H9 (cell line): ENCODE measurements at regions not wholly inside any gene's neighbourhood (a gene's known extent, or its start where the extent isn't known, plus 50 kb on each side); places are given as distances from the start of the nearest gene placed in this dataset.

ENCODE experiments used
- DNase-seq: peaks from one replicate; pipeline ENCODE4 v3.0.0-alpha.2; 2017
- H2AFZ ChIP-seq: one replicate; pipeline ENCODE4 v1.6.1; 2013; ENCODE audit warnings: mild to moderate bottlenecking, low read length, control low read depth, moderate library complexity
- H2AK5ac ChIP-seq: 2 replicates; pipeline ENCODE4 v1.6.1; 2013; ENCODE audit warnings: low read length, control low read depth, mixed read lengths; ENCODE audit not compliant: insufficient read length
- H2BK120ac ChIP-seq: one replicate; pipeline ENCODE4 v1.6.1; 2013; ENCODE audit warnings: low read depth, mild to moderate bottlenecking, low read length, control low read depth, inconsistent platforms; ENCODE audit not compliant: poor library complexity, severe bottlenecking
- H2BK12ac ChIP-seq: 2 replicates; pipeline ENCODE4 v1.6.1; 2013; ENCODE audit warnings: low read length, control low read depth, mixed read lengths, low read depth; ENCODE audit not compliant: insufficient read length
- H2BK15ac ChIP-seq: 2 replicates; pipeline ENCODE4 v1.6.1; 2013; ENCODE audit warnings: low read depth, low read length, control low read depth
- H2BK20ac ChIP-seq: one replicate; pipeline ENCODE4 v1.6.1; 2013; ENCODE audit warnings: low read depth, mild to moderate bottlenecking, low read length, control low read depth, inconsistent platforms; ENCODE audit not compliant: poor library complexity, severe bottlenecking
- H2BK5ac ChIP-seq: 2 replicates; pipeline ENCODE4 v1.6.1; 2013; ENCODE audit warnings: low read length, control low read depth, mixed read lengths; ENCODE audit not compliant: insufficient read length
- H3K14ac ChIP-seq: 2 replicates; pipeline ENCODE4 v1.6.1; 2013; ENCODE audit warnings: low read length, control low read depth; ENCODE audit not compliant: insufficient read depth
- H3K18ac ChIP-seq: 2 replicates; pipeline ENCODE4 v1.6.1; 2013; ENCODE audit warnings: low read depth, mild to moderate bottlenecking, mixed read lengths, low read length, control low read depth; ENCODE audit not compliant: insufficient read length
- H3K23ac ChIP-seq: 2 replicates; pipeline ENCODE4 v1.6.1; 2013; ENCODE audit warnings: low read length, control low read depth, mixed read lengths, low read depth; ENCODE audit not compliant: insufficient read length
- H3K23me2 ChIP-seq: 2 replicates; pipeline ENCODE4 v1.6.1; 2013; ENCODE audit warnings: low read depth, mild to moderate bottlenecking, mixed read lengths, low read length, control low read depth; ENCODE audit not compliant: insufficient read length, poor library complexity, severe bottlenecking
- H3K27ac ChIP-seq: 2 replicates; pipeline ENCODE4 v1.5.1; 2013; ENCODE audit warnings: low read length, control low read depth, mixed read lengths, low read depth; ENCODE audit not compliant: insufficient read length
- H3K27me3 ChIP-seq: 2 replicates; pipeline ENCODE4 v1.6.1; 2013; ENCODE audit warnings: low read length, control low read depth, inconsistent platforms; ENCODE audit not compliant: insufficient read depth
- H3K4ac ChIP-seq: 2 replicates; pipeline ENCODE4 v1.6.1; 2013; ENCODE audit warnings: low read depth, mild to moderate bottlenecking, control low read depth, inconsistent platforms, low read length, moderate library complexity
- H3K4me1 ChIP-seq: 2 replicates; pipeline ENCODE4 v1.6.1; 2013; ENCODE audit warnings: low read length, control low read depth, inconsistent platforms; ENCODE audit not compliant: insufficient read depth
- H3K4me2 ChIP-seq: 2 replicates; pipeline ENCODE4 v1.6.1; 2013; ENCODE audit warnings: low read length, control low read depth, mixed read lengths; ENCODE audit not compliant: insufficient read length, insufficient read depth
- H3K56ac ChIP-seq: 2 replicates; pipeline ENCODE4 v1.6.1; 2013; ENCODE audit warnings: low read depth, mild to moderate bottlenecking, mixed read lengths, low read length, control low read depth; ENCODE audit not compliant: insufficient read length
- H3K79me1 ChIP-seq: 2 replicates; pipeline ENCODE4 v1.6.1; 2013; ENCODE audit warnings: low read depth, mild to moderate bottlenecking, moderate library complexity, low read length, control low read depth, inconsistent platforms; ENCODE audit not compliant: insufficient read depth, poor library complexity, severe bottlenecking
- H3K79me2 ChIP-seq: 2 replicates; pipeline ENCODE4 v1.6.1; 2013; ENCODE audit warnings: low read length, control low read depth, inconsistent platforms; ENCODE audit not compliant: insufficient read depth
- H3K9ac ChIP-seq: 2 replicates; pipeline ENCODE4 v1.6.1; 2013; ENCODE audit warnings: low read length, control low read depth, mixed read lengths; ENCODE audit not compliant: insufficient read length; ENCODE audit errors: extremely low read depth
- H3K9me3 ChIP-seq: one replicate; pipeline ENCODE4 v1.6.1; 2013; ENCODE audit warnings: low read depth, low read length, inconsistent platforms; ENCODE audit not compliant: control insufficient read depth
- H3T11ph ChIP-seq: one replicate; pipeline ENCODE4 v1.6.1; 2013; ENCODE audit warnings: mild to moderate bottlenecking, low read length, control low read depth, inconsistent platforms
- H4K20me1 ChIP-seq: one replicate; pipeline ENCODE4 v1.6.1; 2013; ENCODE audit not compliant: control insufficient read depth, insufficient read length, insufficient read depth
- H4K5ac ChIP-seq: 2 replicates; pipeline ENCODE4 v1.6.1; 2013; ENCODE audit warnings: low read depth, mild to moderate bottlenecking, mixed read lengths, low read length, control low read depth; ENCODE audit not compliant: insufficient read length
- H4K8ac ChIP-seq: replicated peaks from 2 replicates; pipeline ENCODE4 v1.6.1; 2013; ENCODE audit warnings: low read length, control low read depth, mixed read lengths, low read depth; ENCODE audit not compliant: insufficient read length
- H4K91ac ChIP-seq: 2 replicates; pipeline ENCODE4 v1.6.1; 2013; ENCODE audit warnings: low read depth, mild to moderate bottlenecking, moderate library complexity, mixed read lengths, low read length, control low read depth; ENCODE audit not compliant: insufficient read length
- H3K27ac Mint-ChIP-seq, 3 experiments: 2 replicates in 2 of 3; 3 replicates in 1 of 3; pipeline ENCODE4 v1.8.0; 2020 to 2021; ENCODE audit warnings: mixed read lengths in 3 of 3, mild to moderate bottlenecking in 1 of 3, moderate library complexity in 1 of 3
- H3K27me3 Mint-ChIP-seq: 2 replicates; pipeline ENCODE4 v1.8.0; 2021; ENCODE audit warnings: low read depth, mild to moderate bottlenecking, moderate library complexity, mixed read lengths
- H3K36me3 Mint-ChIP-seq, 3 experiments: 2 replicates in 2 of 3; 3 replicates in 1 of 3; pipeline ENCODE4 v1.8.0; 2020 to 2021; ENCODE audit warnings: low read depth in 3 of 3, mixed read lengths in 3 of 3; ENCODE audit not compliant: insufficient read depth in 1 of 3
- H3K4me1 Mint-ChIP-seq, 2 experiments: 2 replicates each; pipeline ENCODE4 v1.8.0; 2020; ENCODE audit warnings: mixed read lengths in 2 of 2
- H3K4me3 Mint-ChIP-seq, 2 experiments: 2 replicates in 1 of 2; 3 replicates in 1 of 2; pipeline ENCODE4 v1.8.0; 2020 to 2021; ENCODE audit warnings: mild to moderate bottlenecking in 2 of 2, mixed read lengths in 2 of 2, moderate library complexity in 1 of 2
- H3K9me3 Mint-ChIP-seq, 2 experiments: 2 replicates in 1 of 2; 3 replicates in 1 of 2; pipeline ENCODE4 v1.8.0; 2020; ENCODE audit warnings: mild to moderate bottlenecking in 2 of 2, mixed read lengths in 2 of 2, moderate library complexity in 1 of 2
- WGBS: extraction: QIAGEN DNeasy Blood & Tissue Kit; methylation state at CpG from one replicate; pipeline ENCODE4 v1.1.7; 2013; ENCODE audit warnings: missing lambda C conversion rate, low lambda C conversion rate, mixed read lengths; ENCODE audit not compliant: insufficient read length; ENCODE audit errors: extremely low coverage; 5-methylcytosine and 5-hydroxymethylcytosine counted together
- TF ChIP-seq, protein P1 (sequence below): fragments of 200-600 bp; sonication (generic); conservative IDR thresholded peaks from 3 replicates; pipeline ENCODE4 v1.8.0; 2021; ENCODE audit warnings: antibody characterized with exemption, mild to moderate bottlenecking

DNA sequence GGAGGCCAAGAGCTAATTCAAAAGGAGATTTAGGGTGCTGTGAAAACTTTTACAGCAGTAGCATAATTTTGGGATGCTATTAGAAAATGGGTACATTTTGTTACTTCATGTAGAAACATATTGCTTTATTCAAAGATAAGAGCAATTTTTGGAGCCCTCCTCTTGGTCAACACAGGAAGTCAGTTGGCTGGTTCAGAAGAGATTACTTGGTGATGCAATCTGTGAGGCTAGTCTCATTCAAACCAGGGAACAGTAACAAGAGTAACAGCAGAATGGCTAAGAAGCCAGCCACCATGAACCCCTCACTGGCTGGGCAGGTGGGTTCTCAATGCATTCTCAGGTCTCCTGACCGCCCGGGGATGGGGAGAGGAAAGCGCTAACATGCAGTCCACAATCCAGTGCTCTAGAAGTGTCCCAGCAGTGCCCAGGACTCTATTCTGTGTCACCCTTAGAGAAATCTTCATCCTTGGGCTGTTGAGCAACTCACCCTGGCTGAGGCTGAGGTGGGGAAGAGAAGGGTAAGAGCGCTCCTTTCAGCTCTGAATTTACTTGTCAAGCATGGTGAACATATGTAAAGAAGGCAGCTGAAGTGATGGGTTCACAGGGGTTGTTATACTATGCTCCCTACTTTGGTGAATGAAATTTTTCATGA, 262.2 kb upstream of the UBASH3B start:
- no peaks in the 10 kb centered on the region for H4K20me1 ChIP-seq
- TF ChIP-seq, protein P1, sequence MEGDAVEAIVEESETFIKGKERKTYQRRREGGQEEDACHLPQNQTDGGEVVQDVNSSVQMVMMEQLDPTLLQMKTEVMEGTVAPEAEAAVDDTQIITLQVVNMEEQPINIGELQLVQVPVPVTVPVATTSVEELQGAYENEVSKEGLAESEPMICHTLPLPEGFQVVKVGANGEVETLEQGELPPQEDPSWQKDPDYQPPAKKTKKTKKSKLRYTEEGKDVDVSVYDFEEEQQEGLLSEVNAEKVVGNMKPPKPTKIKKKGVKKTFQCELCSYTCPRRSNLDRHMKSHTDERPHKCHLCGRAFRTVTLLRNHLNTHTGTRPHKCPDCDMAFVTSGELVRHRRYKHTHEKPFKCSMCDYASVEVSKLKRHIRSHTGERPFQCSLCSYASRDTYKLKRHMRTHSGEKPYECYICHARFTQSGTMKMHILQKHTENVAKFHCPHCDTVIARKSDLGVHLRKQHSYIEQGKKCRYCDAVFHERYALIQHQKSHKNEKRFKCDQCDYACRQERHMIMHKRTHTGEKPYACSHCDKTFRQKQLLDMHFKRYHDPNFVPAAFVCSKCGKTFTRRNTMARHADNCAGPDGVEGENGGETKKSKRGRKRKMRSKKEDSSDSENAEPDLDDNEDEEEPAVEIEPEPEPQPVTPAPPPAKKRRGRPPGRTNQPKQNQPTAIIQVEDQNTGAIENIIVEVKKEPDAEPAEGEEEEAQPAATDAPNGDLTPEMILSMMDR, result no peak
- H3K27ac ChIP-seq, result no peak overlapping the region
- H2BK12ac ChIP-seq, result no peak overlapping the region
- H3K27me3 ChIP-seq, result no peaks in the 10 kb centered on the region
- Mint-ChIP-seq H3K4me3 (no peak overlapping the region), H3K36me3 (no peaks in the 10 kb centered on the region), H3K27me3 (no peaks in the 10 kb centered on the region; the same call in 1 of the 2 replicates), H3K9me3 (no peaks in the 10 kb centered on the region), H3K27ac (no peak overlapping the region), H3K4me1 (no peaks in the 10 kb centered on the region)
- no peak overlapping the region for H2BK15ac ChIP-seq
- no peak for DNase-seq
- H2BK5ac ChIP-seq, result no peak overlapping the region
- H3K4me2 ChIP-seq, result no peak overlapping the region
- H4K5ac ChIP-seq, result no peak overlapping the region
- no peak overlapping the region for H2BK20ac ChIP-seq
- no peak overlapping the region for H3K4ac ChIP-seq
- H3K56ac ChIP-seq, result no peak overlapping the region
- WGBS, result no CpG with 5 or more reads among the region's 4 CpGs
- H3K4me1 ChIP-seq, result no peaks in the 10 kb centered on the region
- H3K14ac ChIP-seq, result no peak overlapping the region; the same call in 1 of the 2 replicates
- H3K79me2 ChIP-seq, result no peaks in the 10 kb centered on the region
- H4K8ac ChIP-seq, result no peak overlapping the region
- H2AFZ ChIP-seq, result no peak overlapping the region
- H3K23me2 ChIP-seq, result no peaks in the 10 kb centered on the region
- H3K79me1 ChIP-seq, result no peaks in the 10 kb centered on the region
- H2BK120ac ChIP-seq, result no peak overlapping the region
- H4K91ac ChIP-seq, result no peak overlapping the region
- no peak overlapping the region for H3K23ac ChIP-seq
- no peak overlapping the region for H3T11ph ChIP-seq
- no peak overlapping the region for H3K9ac ChIP-seq
- no peak overlapping the region for H2AK5ac ChIP-seq
- no peak overlapping the region for H3K18ac ChIP-seq
- no peaks in the 10 kb centered on the region for H3K9me3 ChIP-seq
